HG03378 (cell line): ENCODE measurements at regions not wholly inside any gene's neighbourhood (a gene's known extent, or its start where the extent isn't known, plus 50 kb on each side); places are given as distances from the start of the nearest gene placed in this dataset.

Source experiments
- ATAC-seq: cut with Tn5 transposase; IDR thresholded peaks from one replicate; pipeline ENCODE4 v1.9.1; 2021; ENCODE audit warnings: mild to moderate bottlenecking, moderate library complexity; ENCODE audit not compliant: unreplicated experiment

DNA sequence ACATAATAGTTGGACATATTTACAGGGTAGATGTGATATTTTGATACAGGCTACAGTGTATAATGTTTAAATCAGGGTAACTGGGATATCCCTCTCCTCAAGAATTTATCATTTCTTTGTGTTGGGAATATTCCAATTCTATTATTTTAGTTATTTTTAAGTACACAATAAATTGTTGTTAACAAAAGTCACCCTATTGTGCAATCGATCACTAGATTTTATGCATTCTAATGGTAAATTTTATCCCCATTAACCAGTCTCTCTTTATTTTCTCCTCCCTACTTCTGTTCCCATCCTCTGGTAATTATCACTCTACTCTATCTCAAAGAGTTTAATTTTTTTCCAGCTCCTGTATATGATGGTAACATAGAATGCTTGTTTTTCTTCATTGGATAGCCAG is 1631.9 kb upstream of the PABPC4L start:
- no peak for ATAC-seq

- ATAC-seq: no peak
Observed at GRCh38 chr4:135824759-135825296, 1623.2 kb upstream of the PABPC4L start.

GRCh38 chr4:135804785-135805184 is 1603.2 kb upstream of the PABPC4L start:
- no peak for ATAC-seq

DNA sequence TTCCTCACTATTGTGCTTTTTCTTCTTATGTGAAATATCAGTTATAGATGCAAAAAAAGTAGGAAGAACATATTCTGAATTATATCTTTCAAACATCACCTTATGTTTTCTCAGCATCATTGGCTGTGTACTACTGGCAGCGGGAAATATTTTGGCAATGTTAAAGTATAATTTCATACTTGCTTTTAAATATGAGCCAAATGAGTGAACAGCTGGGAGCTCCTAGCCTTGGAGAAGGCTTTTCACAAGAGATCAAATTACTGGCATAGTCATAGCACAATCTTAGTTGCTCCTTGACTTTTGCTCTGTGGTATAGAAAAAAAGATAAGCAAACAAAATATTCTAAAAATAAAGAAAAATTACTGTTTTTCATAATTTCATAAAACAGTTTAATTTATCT is 1575.8 kb upstream of the PABPC4L start:
- no peak for ATAC-seq

DNA sequence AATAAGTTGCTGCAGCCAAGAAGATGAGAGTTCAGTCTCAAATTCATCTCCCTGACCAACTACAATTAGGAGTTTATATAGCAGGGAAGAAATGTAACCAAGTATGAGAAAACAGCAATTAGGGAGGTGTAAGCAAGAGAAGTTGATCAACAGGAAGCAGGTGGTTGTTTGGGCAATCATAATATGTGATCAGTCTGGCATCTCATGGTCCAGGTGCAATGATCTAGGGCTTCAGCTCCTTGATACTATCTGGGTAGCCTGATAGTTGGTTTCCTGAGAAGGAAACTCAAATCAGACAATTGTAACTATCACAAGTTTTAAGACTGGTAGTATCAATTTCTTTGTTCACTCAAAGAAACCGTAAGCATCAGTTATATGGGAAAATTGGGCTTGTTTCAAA is 1574.3 kb upstream of the PABPC4L start:
- ATAC-seq: no peak

DNA sequence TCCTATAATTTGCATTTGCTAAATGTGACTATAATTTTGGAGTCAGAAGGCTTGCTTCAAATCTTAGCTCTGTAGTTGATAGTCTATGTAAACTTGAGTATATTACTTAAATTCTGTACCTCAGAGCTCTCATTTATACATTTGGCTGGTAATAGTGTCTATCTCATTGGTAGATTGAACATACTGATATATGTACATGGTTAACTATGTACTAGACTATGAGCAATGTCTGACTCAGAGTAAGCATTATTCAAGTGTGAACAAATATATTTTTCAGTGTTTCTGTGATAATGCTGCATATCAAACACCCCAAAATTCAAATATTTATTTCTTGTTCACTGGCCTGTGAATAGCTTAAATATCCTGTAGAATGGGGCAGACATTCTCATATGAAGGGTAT is 1568.9 kb upstream of the PABPC4L start:
- no peak for ATAC-seq

- ATAC-seq: no peak
Observed at GRCh38 chr4:135744928-135745327, 1543.3 kb upstream of the PABPC4L start.

- ATAC-seq: no peak
Observed at GRCh38 chr4:135741583-135741982, 1540.0 kb upstream of the PABPC4L start.

DNA sequence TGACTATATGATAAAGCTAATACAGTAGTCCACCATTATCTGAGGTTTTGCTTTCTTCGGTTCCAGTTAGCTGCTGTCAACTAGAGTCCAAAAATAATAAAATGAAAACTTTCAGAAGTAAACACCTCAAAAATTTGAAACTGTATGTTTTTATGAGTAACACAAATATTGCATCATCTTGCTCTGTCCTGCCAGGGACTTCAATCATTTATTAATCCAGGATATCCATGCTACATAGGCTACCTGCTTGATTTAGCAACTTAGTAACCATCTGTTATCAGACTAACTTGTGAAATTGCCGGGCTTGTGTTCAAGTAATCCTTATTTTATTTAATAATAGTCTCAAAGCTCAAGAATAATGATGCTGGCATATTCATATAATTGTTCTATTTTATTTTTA is 1537.8 kb upstream of the PABPC4L start:
- no peak for ATAC-seq

DNA sequence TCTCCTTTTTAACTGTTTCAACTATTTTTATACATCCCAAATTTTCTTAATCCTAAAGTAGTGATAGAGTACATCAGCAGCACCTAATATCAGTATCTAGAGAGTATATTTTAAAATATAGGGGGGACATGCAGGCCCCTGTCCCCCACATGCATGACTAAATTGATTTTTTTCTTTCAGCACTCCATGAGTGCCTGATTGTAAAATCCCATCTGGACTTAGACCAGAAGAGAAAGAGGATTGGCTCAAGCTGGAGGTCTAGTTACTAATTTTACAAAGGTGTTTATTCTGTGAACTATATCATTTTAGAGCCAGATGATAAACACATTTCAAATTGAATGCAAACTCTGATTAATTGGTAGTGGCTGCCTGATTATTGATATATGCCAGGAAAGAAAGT is 1533.9 kb upstream of the PABPC4L start:
- ATAC-seq: no peak

DNA sequence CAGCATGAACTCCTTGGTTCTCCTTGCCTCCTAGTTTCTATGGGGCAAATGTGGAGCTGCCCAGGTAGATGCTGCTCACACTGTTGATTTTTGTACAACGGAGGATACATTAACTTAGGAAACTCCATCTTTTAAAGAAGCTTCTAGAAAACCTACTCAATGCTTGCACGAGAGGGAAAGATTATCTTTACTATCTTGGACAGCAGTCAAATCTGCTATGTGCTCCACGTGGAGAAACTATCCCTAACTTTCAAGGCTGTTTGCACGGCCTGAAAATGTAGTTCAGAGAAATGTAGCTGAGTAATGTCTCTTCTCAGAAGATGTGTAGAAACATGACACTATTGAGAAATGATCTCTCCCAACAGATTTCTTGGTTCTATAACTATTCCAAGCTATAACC is 1530.9 kb upstream of the PABPC4L start:
- no peak for ATAC-seq

DNA sequence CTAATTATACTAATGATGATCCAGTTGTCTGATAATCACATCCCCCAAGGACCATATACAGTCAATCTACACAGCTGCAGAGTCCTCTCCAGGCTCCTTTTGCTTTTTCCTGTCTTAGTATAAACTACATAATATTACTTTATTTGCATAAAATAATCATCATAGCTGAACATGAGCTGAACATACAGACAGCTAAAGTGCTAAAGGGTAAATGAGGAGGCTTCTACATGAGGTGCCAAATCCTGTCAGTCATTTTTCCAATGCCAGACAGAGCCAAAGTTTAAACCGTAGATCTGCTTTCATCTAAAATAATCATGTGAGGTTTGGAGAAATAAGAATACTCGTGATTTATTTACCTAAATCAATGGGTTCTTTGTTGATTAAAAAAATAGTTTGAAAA is 1530.1 kb upstream of the PABPC4L start:
- ATAC-seq: no peak

DNA sequence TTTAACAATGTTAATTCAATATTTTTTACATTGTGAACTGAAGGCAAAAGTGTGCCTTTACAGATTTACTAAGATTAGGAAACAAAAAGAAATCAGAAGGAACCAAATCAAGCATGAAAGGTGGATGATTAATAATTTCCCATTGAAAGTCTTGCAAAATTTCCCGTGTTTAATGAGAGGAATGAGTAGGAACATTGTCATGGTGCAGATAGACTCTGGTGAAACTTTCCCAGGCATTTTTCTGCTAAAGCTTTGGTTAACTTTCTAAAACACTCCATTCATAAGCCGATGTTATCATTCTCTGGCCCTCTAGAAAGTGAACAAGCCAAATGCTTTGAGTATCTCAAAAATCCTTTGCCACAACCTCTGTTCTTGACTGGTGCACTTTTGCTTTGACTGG is 1522.8 kb upstream of the PABPC4L start:
- ATAC-seq: no peak

DNA sequence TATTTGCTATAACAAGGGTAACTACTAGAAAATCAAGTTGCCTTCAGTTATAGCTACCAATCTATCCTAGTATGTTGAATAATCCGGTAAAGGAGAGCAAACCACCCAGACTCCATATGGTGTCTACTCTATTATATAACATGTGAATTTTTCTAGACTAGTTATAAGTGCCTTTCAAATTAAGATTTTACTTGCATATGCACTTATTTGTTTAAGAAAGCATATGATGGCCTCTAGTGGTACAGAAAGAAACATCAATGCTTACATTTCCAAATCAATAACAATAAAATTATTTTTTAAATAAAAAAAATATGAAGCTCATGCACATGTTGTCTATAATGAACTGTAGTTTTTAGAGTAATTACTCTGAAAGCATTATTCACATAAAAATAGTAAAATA is 1516.4 kb upstream of the PABPC4L start:
- no peak for ATAC-seq

DNA sequence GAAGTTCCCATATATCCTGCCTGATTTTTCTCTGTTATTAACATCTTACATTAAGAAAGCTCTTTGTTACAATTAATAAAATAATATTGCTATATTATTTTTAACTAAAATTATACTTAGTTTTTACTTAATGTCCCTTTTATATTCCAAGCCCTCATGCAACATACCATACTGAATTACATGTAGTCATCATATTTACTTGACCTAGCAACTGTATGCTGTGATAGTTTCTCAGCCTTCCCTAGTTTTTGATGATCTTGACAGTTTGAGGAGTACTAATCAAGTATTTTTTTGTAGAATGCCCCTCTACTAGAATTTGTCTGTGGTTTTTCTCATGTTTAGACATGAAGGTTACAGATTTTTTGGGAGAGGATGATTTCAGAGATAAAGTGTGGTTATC is 1503.8 kb upstream of the PABPC4L start:
- ATAC-seq: no peak

DNA sequence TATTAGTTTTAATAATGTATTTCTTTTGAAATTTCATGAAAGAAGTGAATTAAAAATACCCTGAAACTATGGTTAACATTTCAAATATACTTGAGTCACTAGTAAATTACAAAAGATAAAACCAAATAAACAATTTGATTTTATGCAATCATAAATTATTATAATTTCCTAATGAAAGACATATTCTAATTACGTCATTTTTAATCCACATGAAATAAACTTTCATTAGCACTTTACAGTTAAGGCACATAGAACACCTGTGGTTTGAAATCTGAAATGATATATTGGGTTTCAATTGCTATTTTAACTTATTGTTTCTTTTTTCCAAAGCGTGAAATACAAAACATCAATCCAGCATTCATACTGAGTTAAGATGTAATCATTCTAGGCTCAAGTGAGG is 1492.5 kb upstream of the PABPC4L start:
- ATAC-seq: no peak

GRCh38 chr4:135684001-135684400 is 1482.4 kb upstream of the PABPC4L start:
- no peak for ATAC-seq

DNA sequence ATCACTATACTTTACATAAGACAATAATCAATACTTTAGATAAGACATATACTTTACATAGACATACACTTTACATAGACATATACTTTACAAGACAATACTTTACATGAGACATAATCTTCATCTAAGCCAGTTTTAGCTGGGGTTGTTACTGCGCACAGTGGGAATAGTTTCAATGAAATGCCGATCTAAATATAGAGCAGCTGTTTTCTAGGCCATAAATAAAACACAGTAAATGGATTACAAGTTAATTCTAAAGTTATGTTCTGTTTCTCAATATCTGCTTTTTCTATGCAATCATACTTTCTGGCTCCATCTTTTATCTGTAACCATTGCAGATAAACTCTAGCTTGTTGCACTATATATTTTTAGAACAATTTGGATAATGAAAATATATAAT is 1470.6 kb upstream of the PABPC4L start:
- no peak for ATAC-seq

- no peak for ATAC-seq
Observed at GRCh38 chr4:135670548-135670947, 1469.0 kb upstream of the PABPC4L start.
